ENCODE measurements at regions not wholly inside any gene's neighbourhood (a gene's known extent, or its start where the extent isn't known, plus 50 kb on each side); places are given as distances from the start of the nearest gene placed in this dataset.
A peak's percentile ranks its signal among the peaks of the same experiment; 100 is the strongest.

- intact Hi-C loops (cut with DNase I) = no loop called here
- H3K36me3 ChIP-seq = no peaks in the 10 kb centered on the region
- peaks cover 3% of the 10 kb centered on the region for H3K9me3 ChIP-seq
- TF ChIP-seq POLR2AphosphoS5 (IDR thresholded peaks at IDR 0.05; ENCODE audit: insufficient read depth in 1 of 2, low read depth in 1 of 2) (no peak), POLR2A (IDR thresholded peaks at IDR 0.05) (no peak), CTCF (IDR thresholded peaks at IDR 0.05) (no peak)
- H3K4me1 ChIP-seq = no peaks in the 10 kb centered on the region
- no peak overlapping the region for H3K4me3 ChIP-seq
- DNase-seq (ENCODE audit: extremely low spot score in 2 of 2) = peak; percentile 64 to 78
- H3K27ac ChIP-seq = no peak overlapping the region
- H3K27me3 ChIP-seq = no peaks in the 10 kb centered on the region
These were observed 370.4 kb downstream of the ALG10 start for GRCh38 chr12:34392741-34393085.

GRCh38 chr12:34393086-34393820 lies 371.0 kb downstream of the ALG10 start:
- Histone ChIP-seq H3K27ac (no peak overlapping the region), H3K27me3 (no peaks in the 10 kb centered on the region), H3K36me3 (no peaks in the 10 kb centered on the region), H3K4me3 (no peak overlapping the region), H3K4me1 (no peaks in the 10 kb centered on the region), H3K9me3 (peaks cover 3% of the 10 kb centered on the region)
- intact Hi-C loops (cut with DNase I) = no loop called here
- no peak for TF ChIP-seq POLR2AphosphoS5 (IDR thresholded peaks at IDR 0.05; ENCODE audit: insufficient read depth in 1 of 2, low read depth in 1 of 2)
- no peak for TF ChIP-seq CTCF (IDR thresholded peaks at IDR 0.05)
- no peak for TF ChIP-seq POLR2A (IDR thresholded peaks at IDR 0.05)
- DNase-seq (ENCODE audit: extremely low spot score in 2 of 2) = peak; percentile 70 to 81

GRCh38 chr12:34393821-34394150 lies 371.5 kb downstream of the ALG10 start:
- DNase-seq (ENCODE audit: extremely low spot score in 2 of 2) = no peak
- TF ChIP-seq CTCF (IDR thresholded peaks at IDR 0.05) (no peak), POLR2A (IDR thresholded peaks at IDR 0.05) (no peak), POLR2AphosphoS5 (IDR thresholded peaks at IDR 0.05; ENCODE audit: insufficient read depth in 1 of 2, low read depth in 1 of 2) (no peak)
- Histone ChIP-seq H3K27me3 (no peaks in the 10 kb centered on the region), H3K4me3 (no peak overlapping the region), H3K27ac (no peak overlapping the region), H3K4me1 (no peaks in the 10 kb centered on the region), H3K9me3 (peaks cover 3% of the 10 kb centered on the region), H3K36me3 (no peaks in the 10 kb centered on the region)
- intact Hi-C loops (cut with DNase I) = no loop called here

GRCh38 chr12:34394211-34395055 lies 372.1 kb downstream of the ALG10 start:
- Histone ChIP-seq H3K4me3 (no peak overlapping the region), H3K27me3 (no peaks in the 10 kb centered on the region), H3K4me1 (no peaks in the 10 kb centered on the region), H3K36me3 (no peaks in the 10 kb centered on the region), H3K9me3 (peaks cover 3% of the 10 kb centered on the region), H3K27ac (no peak overlapping the region)
- intact Hi-C loops (cut with DNase I) = no loop called here
- peak; percentile 80 to 87 for DNase-seq (ENCODE audit: extremely low spot score in 2 of 2)
- TF ChIP-seq CTCF (IDR thresholded peaks at IDR 0.05) (no peak), POLR2AphosphoS5 (IDR thresholded peaks at IDR 0.05; ENCODE audit: insufficient read depth in 1 of 2, low read depth in 1 of 2) (no peak), POLR2A (IDR thresholded peaks at IDR 0.05) (no peak)

All from vagina (tissue), 2 donors.